GM18858 (cell line): ENCODE measurements at regions not wholly inside any gene's neighbourhood (a gene's known extent, or its start where the extent isn't known, plus 50 kb on each side); places are given as distances from the start of the nearest gene placed in this dataset.
"Not testable (repeated sequence)": the region's sequence is repeated elsewhere in the genome, so short reads cannot be mapped to it uniquely, and the experiment has no call there.

Experiments used
- ATAC-seq: cut with Tn5 transposase; IDR thresholded peaks from one replicate; pipeline ENCODE4 v1.9.1; 2021; ENCODE audit not compliant: unreplicated experiment

- ATAC-seq = no peak
Observed at GRCh38 chr12:91896286-91897024, 249.2 kb downstream of the BTG1 start.

DNA sequence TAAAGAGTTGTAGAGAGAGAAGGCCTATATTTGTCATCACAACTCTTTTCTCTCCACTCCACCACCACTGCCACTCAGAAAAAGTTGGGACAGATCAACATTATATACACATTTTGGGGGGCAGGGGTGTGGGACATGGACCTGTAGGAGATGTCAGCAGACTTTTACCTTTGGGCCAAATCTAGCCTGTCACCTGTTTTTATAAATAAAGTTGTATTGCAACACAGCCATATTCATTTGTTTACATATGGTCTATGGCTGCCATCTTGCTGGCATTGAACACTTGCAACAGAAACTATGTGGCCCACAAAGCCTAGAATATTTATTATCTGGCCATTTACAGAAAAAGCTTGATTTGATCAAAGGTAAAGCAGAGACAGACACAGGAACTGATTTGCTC, 250.7 kb downstream of the BTG1 start:
- ATAC-seq = no peak

DNA sequence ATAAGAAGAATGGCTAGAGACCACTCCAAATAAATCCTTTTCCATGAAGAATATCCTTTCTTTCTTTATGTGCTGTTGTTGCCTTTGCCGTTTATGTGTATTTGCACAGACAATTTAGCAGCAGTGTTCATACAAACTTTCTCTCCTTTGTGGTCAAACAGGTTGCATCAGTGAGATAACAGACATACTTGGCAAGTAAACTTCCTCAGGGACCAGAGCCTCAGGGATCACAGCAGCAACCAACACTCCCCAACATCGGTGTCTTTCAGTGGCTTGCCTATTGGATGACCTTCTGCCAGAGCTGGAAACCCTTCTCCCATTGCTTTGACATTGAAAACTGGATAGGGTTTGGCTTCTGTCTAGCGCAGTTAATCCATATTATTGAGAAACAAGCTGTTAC, 252.2 kb downstream of the BTG1 start:
- ATAC-seq = no peak

- ATAC-seq = no peak
Observed at GRCh38 chr12:91892081-91892855, 253.4 kb downstream of the BTG1 start.

GRCh38 chr12:91890742-91891141, 254.9 kb downstream of the BTG1 start:
- ATAC-seq = no peak

- no peak for ATAC-seq
Observed at GRCh38 chr12:91889910-91890309, 255.7 kb downstream of the BTG1 start.

DNA sequence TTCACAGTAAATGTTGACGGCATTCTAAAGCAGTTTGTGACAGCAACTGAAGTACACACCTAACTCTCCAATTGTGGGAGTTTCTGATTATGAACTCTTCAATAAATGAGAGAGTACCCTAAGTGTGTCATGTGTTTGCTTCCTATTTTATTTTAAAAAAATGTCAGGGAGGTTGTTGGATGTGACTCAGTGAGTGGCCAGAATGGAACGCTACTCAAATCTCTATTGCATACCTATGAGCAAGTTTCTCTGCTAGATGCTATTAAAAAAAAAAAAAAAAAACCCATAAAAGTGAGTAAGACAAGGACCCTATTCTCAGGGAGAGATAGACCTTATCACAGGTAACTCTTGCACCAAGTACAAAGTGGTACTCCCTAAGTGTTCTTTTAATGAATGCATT, 256.6 kb downstream of the BTG1 start:
- no peak for ATAC-seq

GRCh38 chr12:91887957-91888356, 257.7 kb downstream of the BTG1 start:
- ATAC-seq = no peak

DNA sequence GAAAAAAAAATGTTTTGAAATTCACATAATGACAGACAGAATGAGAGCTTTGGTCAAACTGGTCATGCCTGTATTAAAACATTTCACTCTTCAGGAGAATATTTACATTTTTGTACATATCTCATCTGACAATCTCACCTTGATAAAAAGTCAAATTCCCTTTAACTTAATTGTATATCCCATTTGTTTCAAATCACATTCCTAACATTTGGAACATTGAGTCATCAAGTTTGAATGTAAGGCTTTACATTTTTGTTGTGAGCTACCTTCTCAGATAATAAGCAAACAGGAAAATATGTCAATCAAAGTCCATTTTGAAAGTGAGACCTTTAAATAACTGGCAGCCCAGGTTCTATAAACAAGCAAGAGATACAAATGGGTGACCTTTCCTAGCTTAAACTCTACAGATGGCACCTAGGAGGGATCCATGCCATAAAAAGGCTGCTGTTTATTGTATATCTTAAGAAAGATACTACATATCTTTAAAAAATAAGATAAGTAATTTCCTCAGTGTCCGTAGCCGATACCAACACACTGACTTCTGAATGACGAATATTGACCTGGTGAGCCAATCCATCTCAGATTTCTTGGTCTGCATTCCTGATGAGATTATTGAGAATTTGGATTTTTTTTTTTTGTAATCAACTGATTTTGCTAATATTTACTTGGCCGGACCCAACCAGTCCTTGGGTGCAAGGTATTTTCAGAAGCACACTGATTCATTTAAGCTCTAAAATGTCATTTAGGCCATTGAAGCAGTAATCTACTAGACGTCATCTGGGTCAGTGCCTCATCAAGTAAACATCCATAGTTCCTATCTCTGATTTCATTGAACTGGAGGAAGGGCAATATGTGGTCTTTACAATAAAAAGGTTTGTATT, 259.6 kb downstream of the BTG1 start:
- ATAC-seq = no peak

- ATAC-seq = no peak
Observed at GRCh38 chr12:91884230-91884629, 261.4 kb downstream of the BTG1 start.

DNA sequence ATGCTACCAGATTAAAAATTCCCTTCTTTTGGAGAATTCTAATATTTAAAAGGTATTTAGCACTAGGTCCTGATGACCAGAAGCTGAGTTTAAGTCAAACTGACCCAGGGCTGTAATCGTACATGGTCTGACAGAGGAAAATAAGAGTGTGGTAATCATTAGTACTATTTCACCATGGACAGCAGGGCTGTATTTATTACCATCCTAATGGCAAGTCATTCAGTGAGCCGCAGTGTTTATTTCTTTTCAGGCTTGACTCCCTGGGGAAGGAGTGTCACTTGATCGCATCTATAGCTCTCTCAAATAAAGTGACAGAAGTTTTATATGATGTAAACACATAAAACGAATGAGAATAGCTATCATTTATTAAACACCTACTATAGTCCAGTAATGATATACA, 261.8 kb downstream of the BTG1 start:
- no peak for ATAC-seq

DNA sequence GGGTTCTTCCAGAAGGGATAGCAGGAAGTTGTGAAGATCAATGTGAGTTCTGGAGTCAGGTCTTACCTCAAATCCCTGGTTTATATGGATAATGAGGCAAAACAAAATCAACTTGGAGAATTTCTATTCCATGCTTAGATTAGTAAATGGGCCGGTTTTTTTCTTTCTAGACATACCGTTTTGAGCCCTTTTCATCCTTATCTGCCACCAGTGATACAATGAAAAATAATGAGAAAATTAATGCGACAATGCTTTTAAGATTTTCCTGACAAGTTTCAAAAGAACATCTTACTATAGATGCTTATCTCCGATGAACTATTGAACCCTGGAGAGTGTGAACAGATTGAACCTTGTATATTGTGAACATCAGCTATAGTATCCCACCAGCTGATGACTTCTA, 262.7 kb downstream of the BTG1 start:
- no peak for ATAC-seq

DNA sequence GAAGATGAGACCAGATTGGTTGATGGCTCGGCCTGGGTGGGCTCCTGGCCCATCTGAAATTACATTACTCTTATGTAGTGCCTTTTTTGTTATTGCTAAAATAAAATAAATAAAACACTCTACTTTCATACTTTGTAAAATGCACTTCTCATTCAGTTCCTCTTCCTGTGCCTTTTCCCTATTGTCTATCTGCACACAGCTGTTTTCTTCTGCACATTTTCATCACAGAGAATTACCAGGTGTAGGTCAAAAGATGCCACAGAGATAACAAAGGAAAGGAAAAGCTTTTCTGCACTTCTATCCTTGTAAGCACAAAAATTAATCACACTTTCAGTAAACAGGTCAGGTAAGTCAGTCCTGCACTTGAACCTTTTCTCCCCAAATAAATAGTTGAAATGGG, 265.1 kb downstream of the BTG1 start:
- ATAC-seq = no peak

- no peak for ATAC-seq
Observed at GRCh38 chr12:91877456-91878235, 268.0 kb downstream of the BTG1 start.

- ATAC-seq = peak; percentile 87
Observed at GRCh38 chr12:91877022-91877421, 268.6 kb downstream of the BTG1 start.

DNA sequence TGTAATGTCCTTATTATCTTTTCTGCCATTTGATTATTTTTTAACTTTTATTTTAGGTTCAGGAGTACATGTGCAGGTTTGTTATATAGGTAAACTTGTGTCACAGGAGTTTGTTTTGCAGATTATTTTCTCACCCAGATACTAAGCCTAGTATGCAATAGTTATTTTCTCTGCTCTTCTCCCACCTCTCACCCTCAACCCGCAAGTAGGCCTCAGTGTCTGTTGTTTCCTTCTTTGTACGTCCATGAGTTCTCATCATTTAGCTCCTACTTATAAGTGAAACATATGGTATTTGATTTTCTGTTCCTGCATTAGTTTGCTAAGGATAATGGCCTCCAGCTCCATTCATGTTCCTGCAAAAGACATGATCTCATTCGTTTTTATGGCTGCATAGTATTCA, 270.0 kb downstream of the BTG1 start:
- ATAC-seq = not testable (repeated sequence)

- ATAC-seq = no peak
Observed at GRCh38 chr12:91874086-91874865, 271.4 kb downstream of the BTG1 start.

DNA sequence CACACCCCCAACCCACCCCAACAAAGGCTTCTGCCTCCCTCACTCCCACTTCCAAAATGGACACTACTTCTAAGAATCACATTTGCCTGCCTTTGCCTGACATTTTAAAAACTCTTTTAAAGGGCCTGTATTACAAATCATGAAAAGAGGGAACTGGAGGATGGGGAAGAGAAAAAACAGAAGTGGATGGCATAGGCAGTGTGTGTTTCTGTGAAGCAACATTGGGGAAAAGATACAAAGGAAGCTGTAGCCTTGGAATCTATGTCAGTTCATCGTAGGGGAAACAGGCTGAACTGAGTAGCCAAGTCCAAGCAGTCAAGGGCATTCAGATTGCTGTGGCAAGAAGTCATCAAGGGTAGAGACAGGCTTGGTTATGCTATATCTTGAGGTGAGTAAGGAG, 273.9 kb downstream of the BTG1 start:
- ATAC-seq = no peak

DNA sequence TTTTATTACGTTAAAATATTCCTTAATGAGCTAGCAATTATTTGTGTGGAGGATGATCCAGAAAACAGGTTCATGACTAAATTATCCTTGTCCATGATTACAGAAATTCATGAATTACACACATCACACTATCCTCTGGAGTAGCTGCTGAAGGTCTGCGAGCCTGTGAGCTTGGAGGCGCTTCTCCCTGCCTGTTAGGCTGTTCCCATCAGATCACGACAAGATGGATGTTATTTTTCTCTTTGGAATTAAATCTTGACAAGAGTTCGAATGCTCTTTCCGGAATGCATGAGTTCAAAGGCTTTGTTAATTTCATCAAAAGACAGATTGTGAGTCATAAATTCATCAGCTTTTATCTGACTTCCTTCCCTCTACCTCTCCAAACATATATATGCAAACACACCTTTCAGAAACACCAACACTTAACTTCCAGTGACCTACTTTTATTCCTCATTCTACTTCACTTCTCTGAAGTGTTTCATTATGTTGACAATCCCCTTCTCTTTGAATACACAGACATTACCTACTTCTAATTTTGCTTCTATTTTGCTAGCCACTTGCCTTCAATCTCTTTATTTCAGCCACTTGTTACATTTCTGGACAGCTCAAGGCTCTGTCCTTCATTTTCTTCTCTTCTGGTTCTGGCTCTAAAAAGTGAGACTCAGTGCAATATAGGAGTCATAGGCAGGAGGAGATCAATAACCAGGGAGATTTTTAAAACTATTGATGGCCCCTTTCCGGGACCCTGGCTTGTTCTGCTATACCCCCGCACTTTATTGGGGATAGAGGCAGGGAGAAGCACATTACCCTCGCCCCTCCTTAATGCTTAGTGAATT, 274.6 kb downstream of the BTG1 start:
- no peak for ATAC-seq
